Esophagus muscularis mucosa (tissue), 4 donors: ENCODE measurements at regions not wholly inside any gene's neighbourhood (a gene's known extent, or its start where the extent isn't known, plus 50 kb on each side); places are given as distances from the start of the nearest gene placed in this dataset.

Source experiments
- DNase-seq: peaks from one replicate; pipeline ENCODE4 v3.0.0-alpha.2; 2017; ENCODE audit errors: extremely low spot score
- H3K27ac ChIP-seq, 4 donors: fragments of 200-600 bp; sonication (generic); replicated peaks in 1 of 4; 1 replicate in 3 of 4; 2 replicates in 1 of 4; pipeline ENCODE4 v1.5.1; 2016 to 2019; ENCODE audit warnings: mild to moderate bottlenecking in 1 of 4
- H3K27me3 ChIP-seq, 4 donors: fragments of 200-600 bp; sonication (generic); one replicate each; pipeline versions ENCODE4 v1.5.1 to v1.6.0; 2016 to 2019
- H3K36me3 ChIP-seq, 4 donors: fragments of 200-600 bp; sonication (generic); one replicate each; pipeline ENCODE4 v1.5.1; 2016 to 2019
- H3K4me1 ChIP-seq, 4 donors: fragments of 200-600 bp; sonication (generic); one replicate each; pipeline ENCODE4 v1.5.1; 2016 to 2019
- H3K4me3 ChIP-seq, 4 donors: fragments of 200-600 bp; sonication (generic); 1 replicate in 2 of 4; 2 replicates in 2 of 4; pipeline ENCODE4 v1.5.1; 2016 to 2019; ENCODE audit warnings: mild to moderate bottlenecking in 4 of 4, moderate library complexity in 1 of 4
- H3K9me3 ChIP-seq, 4 donors: fragments of 200-600 bp; sonication (generic); 1 replicate in 3 of 4; 2 replicates in 1 of 4; pipeline ENCODE4 v1.5.1; 2016 to 2019
- EP300 ChIP-seq: sonication (generic); formaldehyde crosslinking; IDR thresholded peaks from one replicate; pipeline ENCODE4 v1.6.1; 2017; ENCODE audit warnings: antibody characterized with exemption
- POLR2A ChIP-seq: fragments of 450-650 bp; IDR thresholded peaks from one replicate; pipeline ENCODE4 v1.6.1; 2017; ENCODE audit warnings: antibody characterized with exemption, moderate library complexity, mild to moderate bottlenecking, low read depth
- POLR2AphosphoS5 ChIP-seq, 2 donors: sonication (generic); formaldehyde crosslinking; IDR thresholded peaks; one replicate each; pipeline ENCODE4 v1.6.1; 2017; ENCODE audit warnings: antibody characterized with exemption in 2 of 2
- WGBS: methylation state at CpG from one replicate; pipeline ENCODE4 v1.1.5; 2018; 5-methylcytosine and 5-hydroxymethylcytosine counted together
- intact Hi-C: fragments of 100-400 bp; cut with DNase I; formaldehyde crosslinking; loops from one replicate; pipeline ENCODE4 v1.15.1; 2023
- TF ChIP-seq, protein P1 (sequence below), 3 experiments: fragments of 200-600 bp in 2 of 3; fragments of 450-650 bp in 1 of 3; sonication (generic) in 2 of 3; IDR thresholded peaks; one replicate each; pipeline ENCODE4 v1.5.1; 2017 to 2019; ENCODE audit warnings: antibody characterized with exemption in 3 of 3, mild to moderate bottlenecking in 2 of 3, moderate library complexity in 1 of 3

DNA sequence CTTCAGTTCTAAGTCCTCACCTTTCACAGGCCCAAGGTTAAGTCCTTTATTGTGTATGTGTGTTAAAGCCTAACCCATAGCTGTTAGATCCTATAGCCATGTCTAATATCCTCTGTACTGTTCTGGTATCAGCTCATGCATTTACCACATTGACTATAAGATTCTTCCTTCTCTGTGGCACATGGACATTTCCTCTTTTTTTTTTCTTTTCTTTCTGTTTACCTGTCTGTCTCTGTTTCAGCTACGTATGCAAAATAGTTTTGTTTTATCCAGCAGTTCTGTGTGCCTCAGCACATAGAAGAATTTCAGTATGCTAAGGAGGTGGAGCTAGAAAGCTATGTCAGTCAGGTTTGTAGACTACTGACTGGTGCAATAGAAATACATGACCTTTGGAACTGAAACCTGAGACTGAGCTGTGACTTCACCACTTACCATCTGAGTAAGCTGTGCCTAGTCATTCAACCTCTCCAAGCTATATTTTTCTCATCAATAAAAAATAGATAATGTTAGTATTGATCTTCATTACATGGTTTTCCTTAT is 155.6 kb upstream of the VLDLR start:
- Histone ChIP-seq H3K4me3 (no peak overlapping the region), H3K9me3 (no peaks in the 10 kb centered on the region), H3K27ac (no peak overlapping the region), H3K36me3 (no peaks in the 10 kb centered on the region), H3K27me3 (no peaks in the 10 kb centered on the region), H3K4me1 (peaks cover 0 to 7% (median 1%) of the 10 kb centered on the region in 4 donors)
- 81% methylated on average over 1 of the region's 1 CpG for WGBS
- intact Hi-C loops: no loop called here
- no peak for DNase-seq
- TF ChIP-seq POLR2A (no peak), EP300 (no peak), POLR2AphosphoS5 (IDR thresholded peaks at IDR 0.05) (no peak)
- TF ChIP-seq, protein P1, sequence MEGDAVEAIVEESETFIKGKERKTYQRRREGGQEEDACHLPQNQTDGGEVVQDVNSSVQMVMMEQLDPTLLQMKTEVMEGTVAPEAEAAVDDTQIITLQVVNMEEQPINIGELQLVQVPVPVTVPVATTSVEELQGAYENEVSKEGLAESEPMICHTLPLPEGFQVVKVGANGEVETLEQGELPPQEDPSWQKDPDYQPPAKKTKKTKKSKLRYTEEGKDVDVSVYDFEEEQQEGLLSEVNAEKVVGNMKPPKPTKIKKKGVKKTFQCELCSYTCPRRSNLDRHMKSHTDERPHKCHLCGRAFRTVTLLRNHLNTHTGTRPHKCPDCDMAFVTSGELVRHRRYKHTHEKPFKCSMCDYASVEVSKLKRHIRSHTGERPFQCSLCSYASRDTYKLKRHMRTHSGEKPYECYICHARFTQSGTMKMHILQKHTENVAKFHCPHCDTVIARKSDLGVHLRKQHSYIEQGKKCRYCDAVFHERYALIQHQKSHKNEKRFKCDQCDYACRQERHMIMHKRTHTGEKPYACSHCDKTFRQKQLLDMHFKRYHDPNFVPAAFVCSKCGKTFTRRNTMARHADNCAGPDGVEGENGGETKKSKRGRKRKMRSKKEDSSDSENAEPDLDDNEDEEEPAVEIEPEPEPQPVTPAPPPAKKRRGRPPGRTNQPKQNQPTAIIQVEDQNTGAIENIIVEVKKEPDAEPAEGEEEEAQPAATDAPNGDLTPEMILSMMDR (IDR thresholded peaks at IDR 0.05): no peak

DNA sequence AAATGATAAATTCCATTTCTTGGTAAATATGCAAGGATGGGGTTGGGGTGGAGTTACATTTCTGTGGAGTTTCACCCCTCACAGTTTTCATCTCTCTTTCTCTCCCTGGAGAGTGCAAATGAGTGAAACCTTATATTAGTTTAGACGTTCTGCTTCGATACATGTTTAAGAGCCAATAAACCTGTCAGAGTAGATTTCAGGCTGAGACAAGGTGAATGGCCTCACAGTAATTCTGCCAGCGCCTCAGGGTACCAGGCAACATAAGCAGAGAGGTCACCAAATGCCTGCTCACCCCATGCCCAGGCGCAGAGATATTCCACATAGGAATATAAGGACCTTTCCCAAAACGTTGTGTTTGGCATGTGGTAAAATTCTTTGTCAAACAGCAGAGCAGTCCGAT is 154.9 kb upstream of the VLDLR start:
- WGBS: 84% methylated on average over 6 of the region's 6 CpGs
- DNase-seq: no peak
- intact Hi-C loops: no loop called here
- TF ChIP-seq EP300: no peak
- no peak for TF ChIP-seq POLR2A
- TF ChIP-seq, protein P1 (IDR thresholded peaks at IDR 0.05): no peak
- no peak for TF ChIP-seq POLR2AphosphoS5 (IDR thresholded peaks at IDR 0.05)
- H3K36me3 ChIP-seq: no peaks in the 10 kb centered on the region
- H3K4me3 ChIP-seq: no peak overlapping the region
- H3K9me3 ChIP-seq: no peaks in the 10 kb centered on the region
- no peaks in the 10 kb centered on the region for H3K27me3 ChIP-seq
- no peak overlapping the region for H3K27ac ChIP-seq
- H3K4me1 ChIP-seq: peaks cover 0 to 7% (median 1%) of the 10 kb centered on the region in 4 donors

DNA sequence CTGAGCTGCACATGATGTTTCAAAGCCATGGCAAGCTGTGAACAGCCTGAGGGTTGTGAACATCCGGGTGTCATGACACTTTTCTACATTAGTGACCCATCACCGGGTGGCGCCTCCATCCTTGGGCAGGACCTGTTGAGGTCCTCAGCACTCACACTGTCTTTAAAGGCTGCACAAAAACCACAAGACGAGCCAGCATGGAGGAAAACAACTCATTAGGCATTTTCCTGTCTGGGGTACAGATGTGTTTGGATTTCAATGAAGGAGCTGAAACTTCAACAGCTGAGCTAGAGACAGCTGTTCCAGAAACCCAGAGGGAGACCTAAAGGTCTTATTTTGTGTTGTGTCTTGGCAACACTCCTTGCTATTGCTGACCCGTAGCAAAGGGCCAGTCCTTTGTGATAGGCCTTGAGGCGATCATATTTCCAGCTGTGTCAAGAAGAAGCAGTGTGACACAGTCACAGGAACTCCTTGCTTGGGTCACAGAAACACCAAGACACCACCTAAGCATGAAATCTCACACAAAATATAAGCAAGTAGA is 151.8 kb upstream of the VLDLR start:
- intact Hi-C loops: no loop called here
- DNase-seq: no peak
- Histone ChIP-seq H3K9me3 (no peaks in the 10 kb centered on the region), H3K4me1 (peaks cover 0 to 7% (median 1%) of the 10 kb centered on the region in 4 donors), H3K36me3 (no peaks in the 10 kb centered on the region), H3K27ac (peak overlapping the region in 1 of 4 donors; percentile 9), H3K4me3 (no peak overlapping the region), H3K27me3 (no peaks in the 10 kb centered on the region)
- WGBS: 50% methylated on average over 6 of the region's 6 CpGs
- TF ChIP-seq POLR2A (no peak), EP300 (no peak), POLR2AphosphoS5 (IDR thresholded peaks at IDR 0.05) (no peak)
- TF ChIP-seq, protein P1 (IDR thresholded peaks at IDR 0.05): peak in 1 of 3 experiments; percentile 16

GRCh38 chr9:2473681-2474080 is 147.9 kb upstream of the VLDLR start:
- WGBS: 100% methylated on average over 1 of the region's 1 CpG
- H3K27me3 ChIP-seq: no peaks in the 10 kb centered on the region
- no peak for DNase-seq
- no peak overlapping the region for H3K27ac ChIP-seq
- peaks cover 0 to 7% (median 1%) of the 10 kb centered on the region in 4 donors for H3K4me1 ChIP-seq
- no peaks in the 10 kb centered on the region for H3K9me3 ChIP-seq
- intact Hi-C loops: no loop called here
- no peak overlapping the region for H3K4me3 ChIP-seq
- H3K36me3 ChIP-seq: no peaks in the 10 kb centered on the region
- TF ChIP-seq, protein P1 (IDR thresholded peaks at IDR 0.05): no peak
- no peak for TF ChIP-seq POLR2AphosphoS5 (IDR thresholded peaks at IDR 0.05)
- TF ChIP-seq EP300: no peak
- no peak for TF ChIP-seq POLR2A

- Histone ChIP-seq H3K27me3 (no peaks in the 10 kb centered on the region), H3K4me1 (no peaks in the 10 kb centered on the region), H3K27ac (no peak overlapping the region), H3K36me3 (no peaks in the 10 kb centered on the region), H3K4me3 (no peak overlapping the region), H3K9me3 (no peaks in the 10 kb centered on the region)
- intact Hi-C loops: no loop called here
- 43% methylated on average over 1 of the region's 1 CpG for WGBS
- DNase-seq: no peak
- no peak for TF ChIP-seq EP300
- TF ChIP-seq, protein P1 (IDR thresholded peaks at IDR 0.05): no peak
- no peak for TF ChIP-seq POLR2A
- no peak for TF ChIP-seq POLR2AphosphoS5 (IDR thresholded peaks at IDR 0.05)
Measured at GRCh38 chr9:2477755-2478154, 143.8 kb upstream of the VLDLR start.
